ENCODE measurements at regions not wholly inside any gene's neighbourhood (a gene's known extent, or its start where the extent isn't known, plus 50 kb on each side); places are given as distances from the start of the nearest gene placed in this dataset.

DNA sequence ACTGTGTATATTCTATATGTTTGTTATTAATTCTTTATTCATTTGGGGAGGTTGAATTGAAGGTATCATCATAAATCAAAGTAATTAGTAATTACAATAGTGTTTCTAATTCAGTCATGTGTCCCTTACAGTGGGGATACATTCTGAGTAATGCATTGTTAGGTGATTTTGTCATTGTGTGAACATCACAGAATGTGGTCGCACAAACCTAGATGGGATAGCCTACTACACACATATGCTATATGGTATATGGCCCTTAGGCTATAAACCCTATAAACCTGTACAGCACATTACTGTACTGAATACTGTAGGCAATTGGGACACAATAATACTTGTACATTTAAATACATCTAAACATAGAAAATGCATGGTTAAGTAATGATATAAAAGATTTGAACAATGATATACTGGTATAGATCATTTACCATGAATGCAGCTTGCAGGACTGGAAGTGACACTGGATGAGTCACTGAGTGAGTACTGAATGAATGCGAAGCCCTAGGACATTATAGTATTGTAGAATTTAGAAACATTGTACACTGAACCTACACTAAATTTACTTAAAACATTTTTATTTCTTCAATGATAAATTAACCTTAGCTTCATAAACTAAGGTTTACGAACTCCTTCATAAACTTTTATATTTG is 936.2 kb upstream of the CHORDC1 start:
- TF ChIP-seq, protein P1, sequence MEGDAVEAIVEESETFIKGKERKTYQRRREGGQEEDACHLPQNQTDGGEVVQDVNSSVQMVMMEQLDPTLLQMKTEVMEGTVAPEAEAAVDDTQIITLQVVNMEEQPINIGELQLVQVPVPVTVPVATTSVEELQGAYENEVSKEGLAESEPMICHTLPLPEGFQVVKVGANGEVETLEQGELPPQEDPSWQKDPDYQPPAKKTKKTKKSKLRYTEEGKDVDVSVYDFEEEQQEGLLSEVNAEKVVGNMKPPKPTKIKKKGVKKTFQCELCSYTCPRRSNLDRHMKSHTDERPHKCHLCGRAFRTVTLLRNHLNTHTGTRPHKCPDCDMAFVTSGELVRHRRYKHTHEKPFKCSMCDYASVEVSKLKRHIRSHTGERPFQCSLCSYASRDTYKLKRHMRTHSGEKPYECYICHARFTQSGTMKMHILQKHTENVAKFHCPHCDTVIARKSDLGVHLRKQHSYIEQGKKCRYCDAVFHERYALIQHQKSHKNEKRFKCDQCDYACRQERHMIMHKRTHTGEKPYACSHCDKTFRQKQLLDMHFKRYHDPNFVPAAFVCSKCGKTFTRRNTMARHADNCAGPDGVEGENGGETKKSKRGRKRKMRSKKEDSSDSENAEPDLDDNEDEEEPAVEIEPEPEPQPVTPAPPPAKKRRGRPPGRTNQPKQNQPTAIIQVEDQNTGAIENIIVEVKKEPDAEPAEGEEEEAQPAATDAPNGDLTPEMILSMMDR (IDR thresholded peaks at IDR 0.05; ENCODE audit: low read length), result no peak
- TF ChIP-seq EZH2 (optimal IDR thresholded peaks at IDR 0.05; ENCODE audit: low read depth, low read length), result no peak
